HG03354 (cell line): ENCODE measurements at regions not wholly inside any gene's neighbourhood (a gene's known extent, or its start where the extent isn't known, plus 50 kb on each side); places are given as distances from the start of the nearest gene placed in this dataset.

Experiments
- ATAC-seq: cut with Tn5 transposase; IDR thresholded peaks from one replicate; pipeline ENCODE4 v1.9.1; 2021; ENCODE audit warnings: mild to moderate bottlenecking; ENCODE audit not compliant: unreplicated experiment, poor library complexity, severe bottlenecking

DNA sequence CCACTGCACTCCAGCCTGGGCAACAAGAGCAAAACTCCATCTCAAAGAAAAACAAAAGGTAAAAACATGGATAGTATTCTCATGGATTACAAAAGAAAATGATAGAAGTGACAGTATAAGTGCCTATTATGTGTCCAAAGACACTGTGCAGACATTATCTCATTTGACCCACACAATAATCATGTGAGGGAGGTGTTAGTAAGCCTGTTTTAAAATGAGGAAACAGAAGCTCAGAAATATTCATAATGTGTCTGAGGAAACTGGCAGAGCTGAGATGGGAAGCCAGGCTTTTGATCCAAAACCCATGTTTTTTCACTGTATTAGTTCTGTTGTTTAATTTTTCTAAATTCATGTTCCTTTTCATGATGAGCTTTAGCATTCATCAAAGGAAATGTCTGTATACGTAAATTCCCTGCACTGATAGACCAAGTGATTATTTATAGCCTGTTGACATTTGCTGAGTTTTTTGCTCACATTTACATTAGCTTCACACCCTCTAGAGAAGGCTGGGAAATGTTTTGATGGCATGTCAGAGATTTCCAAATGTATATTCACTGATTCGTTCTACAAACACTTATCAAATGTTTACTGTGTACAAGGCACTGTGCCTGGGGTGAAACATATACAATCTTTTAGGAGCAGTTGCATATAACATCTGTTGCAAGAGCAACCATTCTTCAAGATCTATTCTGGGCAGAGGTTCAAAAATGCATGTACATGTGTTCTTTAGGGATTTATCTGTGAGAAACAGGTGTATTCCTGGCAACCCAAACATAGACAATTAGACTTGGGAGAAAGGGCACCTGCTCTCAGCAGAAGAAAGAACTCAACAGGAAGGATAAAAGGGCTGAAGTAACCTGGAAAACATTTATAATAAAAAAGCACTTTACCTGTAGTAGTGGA lies 331.5 kb downstream of the SAMD5 start:
- no peak for ATAC-seq

DNA sequence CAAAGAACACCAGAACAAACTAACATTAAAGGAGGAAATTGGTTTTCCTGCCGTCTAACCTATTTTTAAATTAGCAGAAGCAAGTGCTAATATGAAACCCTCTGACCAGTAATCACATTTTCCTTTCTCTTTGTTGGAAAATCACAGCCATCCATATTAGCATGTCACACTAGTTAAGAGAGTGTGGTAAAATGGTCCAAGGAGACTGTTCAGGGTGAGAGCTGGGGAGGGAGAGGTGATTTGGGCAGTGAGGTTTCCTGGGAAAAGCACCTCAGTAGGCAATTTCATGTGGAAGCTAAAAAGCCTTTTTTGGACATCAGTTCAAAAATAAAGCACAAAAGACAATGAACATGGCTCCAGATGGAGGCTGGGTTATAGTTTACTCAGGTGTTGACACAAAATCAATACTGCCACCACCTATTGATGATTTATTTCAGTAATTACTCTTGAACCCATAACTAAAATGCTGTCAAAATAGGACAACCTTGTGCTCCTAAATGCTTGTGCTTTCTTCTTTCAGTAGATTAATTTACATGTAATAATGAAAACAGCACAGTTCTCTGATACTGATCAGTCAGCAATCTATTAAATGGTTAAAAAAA lies 333.2 kb downstream of the SAMD5 start:
- ATAC-seq: no peak

DNA sequence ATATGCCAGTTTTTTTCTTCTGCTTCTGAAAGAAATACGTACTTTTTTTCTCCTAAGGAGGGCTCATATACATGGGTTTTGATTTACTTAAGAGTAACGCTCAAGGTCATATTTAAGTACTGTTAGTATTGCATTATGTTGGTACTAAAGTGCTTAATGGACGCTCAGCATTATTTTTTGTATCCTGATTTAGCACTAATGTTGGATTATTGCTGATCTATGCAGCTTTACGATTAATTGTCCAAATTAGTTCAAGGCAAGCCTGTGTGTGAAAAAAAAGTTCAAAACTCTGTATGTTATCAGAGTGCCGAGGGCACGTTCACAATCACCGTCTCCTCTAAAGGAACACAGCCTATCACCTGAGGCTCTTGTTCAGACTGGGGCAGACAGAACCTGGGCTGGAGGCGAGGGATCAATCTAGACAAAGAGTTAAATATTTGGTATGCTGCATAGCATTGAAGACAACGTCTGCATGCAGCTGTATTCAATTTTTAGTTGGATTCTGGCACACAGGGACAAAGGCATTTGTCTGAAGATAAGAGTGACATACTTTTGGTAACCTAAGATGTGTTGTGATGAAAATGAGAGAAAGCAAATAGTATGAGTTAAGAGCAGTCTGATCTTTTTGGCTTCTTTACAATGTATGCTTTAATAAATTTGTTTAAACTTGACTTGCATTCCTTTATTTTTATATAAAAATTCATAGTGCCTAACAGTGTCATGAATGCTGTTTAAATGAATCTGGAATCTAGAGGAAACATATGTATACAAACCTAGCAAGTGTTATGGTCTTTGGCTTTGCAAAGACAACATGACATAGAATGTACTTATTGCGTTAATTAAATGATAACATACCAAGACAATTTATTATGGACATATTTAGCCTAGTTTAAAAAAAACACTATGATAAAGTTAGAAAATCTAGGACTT lies 341.2 kb downstream of the SAMD5 start:
- no peak for ATAC-seq

DNA sequence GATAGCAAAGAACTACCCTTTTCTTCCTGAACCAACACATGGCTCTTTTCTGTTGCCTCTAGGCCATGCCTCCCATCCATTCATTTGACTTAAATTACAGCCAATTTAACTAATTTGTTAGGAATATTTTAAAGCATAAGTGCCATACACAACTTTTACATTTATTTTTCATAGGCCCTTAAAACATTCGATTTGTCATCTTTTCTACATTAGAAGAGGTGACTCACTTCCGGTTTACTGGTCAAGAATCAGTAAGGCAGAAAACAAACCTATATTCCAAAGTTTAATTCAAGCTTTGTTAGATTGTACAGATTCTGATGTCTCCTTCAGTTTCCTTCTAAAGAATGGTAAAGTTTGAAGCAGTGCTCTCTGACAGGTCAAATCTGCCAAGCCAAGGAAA lies 344.3 kb downstream of the SAMD5 start:
- ATAC-seq: no peak

DNA sequence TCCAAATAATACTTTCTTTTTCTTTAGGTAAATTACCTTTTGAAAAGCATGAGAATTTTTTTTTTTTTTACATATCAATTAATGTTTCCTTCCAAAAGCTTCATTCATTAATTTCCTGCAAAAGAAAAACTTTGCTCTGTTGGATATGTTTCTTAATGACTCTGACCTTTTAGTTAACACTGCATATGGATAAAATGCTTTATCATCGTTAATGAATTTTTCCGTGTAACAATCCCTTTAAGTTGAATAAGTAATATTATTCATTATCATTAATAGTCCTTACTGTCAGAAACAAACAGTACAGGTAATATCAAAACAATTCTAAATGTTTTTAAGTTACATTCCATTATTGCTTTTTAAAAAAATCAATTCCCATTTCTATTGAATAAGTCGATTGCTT lies 345.1 kb downstream of the SAMD5 start:
- no peak for ATAC-seq

DNA sequence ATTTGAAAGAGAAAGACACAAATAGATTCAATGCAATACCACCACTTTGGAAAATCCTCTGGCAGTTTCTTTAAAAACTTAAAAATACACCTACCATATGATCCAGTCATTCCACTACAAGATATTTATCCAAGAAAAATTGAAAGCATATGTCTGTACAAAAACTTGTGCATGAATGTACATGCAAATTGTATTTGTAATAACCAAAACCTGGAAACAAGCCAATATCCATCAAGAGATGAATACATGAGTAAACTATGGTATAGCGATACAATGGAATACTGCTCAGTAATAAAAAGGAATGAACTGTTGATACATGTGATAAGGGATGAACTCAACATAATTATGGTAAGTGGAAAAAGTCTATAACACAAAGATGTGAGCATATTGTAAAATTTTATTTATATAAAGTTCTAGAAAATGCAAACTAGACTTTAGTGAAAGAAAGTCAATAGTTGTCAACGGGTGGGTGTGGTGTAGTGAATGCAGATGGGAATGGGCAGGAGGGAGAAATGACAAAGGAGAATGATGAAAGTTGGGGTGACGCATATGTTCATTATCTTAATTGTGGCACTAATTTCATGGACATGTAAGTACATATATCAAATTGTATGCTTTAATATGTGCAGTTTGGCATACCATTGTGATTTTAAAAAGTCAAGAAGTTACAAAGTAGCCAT lies 347.5 kb downstream of the SAMD5 start:
- ATAC-seq: no peak

DNA sequence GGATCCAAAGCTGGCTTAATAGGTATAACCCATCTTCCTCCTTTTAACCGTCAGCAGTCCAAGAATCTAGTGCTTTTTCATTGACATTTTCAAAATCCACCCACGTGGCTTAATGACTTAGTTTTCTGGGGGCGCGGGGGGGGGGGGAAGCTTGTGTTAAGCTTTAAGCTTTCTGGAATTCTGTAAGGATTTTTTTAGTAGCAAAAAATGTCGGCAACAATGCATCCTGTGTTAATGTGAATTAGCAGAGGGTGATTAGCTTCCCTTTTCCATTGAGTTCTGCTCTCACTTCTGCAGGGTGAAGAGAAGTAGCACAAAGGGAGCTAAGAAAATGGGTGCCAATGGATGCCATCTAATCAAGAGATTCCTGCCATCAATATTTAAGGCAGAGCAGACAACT lies 348.2 kb downstream of the SAMD5 start:
- no peak for ATAC-seq

DNA sequence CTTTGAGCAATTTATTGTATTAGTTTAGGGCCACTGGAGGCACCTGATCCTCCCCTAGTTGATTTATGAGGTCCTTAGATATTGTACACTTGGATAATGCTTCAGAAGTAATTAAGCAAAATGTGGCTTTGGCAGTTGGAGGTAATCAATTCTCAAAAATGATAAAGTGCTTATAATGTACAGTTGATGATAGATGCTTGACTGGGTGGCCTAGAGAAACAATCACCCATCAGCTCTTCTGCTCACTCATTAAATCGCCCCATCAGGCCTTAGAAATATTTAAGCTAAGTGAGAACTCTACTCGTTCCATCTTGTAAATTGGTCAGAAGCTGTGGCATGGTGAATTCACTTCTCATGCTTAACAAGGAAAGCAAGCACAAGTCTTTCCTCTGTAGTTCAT lies 349.9 kb downstream of the SAMD5 start:
- no peak for ATAC-seq

DNA sequence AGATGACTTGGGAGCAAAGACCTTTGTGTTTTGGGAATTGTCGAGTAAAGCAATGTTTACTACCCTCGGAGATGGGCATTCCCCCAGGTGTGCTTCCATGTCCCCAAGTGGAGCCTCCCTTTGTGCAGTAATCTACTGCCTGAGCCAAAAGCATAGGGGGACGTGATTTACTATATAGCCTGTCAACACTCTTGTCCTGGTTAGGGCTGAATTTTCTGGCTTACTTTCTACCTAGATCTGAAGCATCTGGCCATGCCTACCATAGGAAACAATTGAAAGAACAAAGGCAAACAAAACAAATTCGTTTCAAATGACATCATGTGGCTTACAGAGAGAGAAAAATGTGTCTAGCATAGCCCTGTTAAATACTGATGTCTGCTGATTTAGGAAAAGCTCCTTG lies 350.6 kb downstream of the SAMD5 start:
- no peak for ATAC-seq

DNA sequence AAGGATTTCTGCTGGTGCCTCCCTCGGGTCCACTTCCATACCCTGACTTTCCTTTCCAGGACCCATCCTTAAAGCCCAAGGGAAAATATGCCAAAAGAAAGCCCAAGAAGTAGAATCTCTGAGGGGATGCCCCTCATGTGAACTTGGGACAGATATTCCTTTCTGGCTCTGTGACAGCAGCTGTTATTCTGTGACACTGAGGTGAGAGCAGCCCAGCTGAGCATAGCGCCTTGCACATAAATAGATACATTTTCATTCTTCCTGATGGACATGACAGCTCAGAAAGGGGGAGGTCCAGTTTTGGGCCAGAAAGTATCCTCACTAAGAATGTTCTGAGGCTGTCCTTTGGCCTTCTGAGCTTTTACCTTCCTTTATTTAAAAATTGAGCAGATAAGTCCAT lies 353.2 kb downstream of the SAMD5 start:
- ATAC-seq: no peak

DNA sequence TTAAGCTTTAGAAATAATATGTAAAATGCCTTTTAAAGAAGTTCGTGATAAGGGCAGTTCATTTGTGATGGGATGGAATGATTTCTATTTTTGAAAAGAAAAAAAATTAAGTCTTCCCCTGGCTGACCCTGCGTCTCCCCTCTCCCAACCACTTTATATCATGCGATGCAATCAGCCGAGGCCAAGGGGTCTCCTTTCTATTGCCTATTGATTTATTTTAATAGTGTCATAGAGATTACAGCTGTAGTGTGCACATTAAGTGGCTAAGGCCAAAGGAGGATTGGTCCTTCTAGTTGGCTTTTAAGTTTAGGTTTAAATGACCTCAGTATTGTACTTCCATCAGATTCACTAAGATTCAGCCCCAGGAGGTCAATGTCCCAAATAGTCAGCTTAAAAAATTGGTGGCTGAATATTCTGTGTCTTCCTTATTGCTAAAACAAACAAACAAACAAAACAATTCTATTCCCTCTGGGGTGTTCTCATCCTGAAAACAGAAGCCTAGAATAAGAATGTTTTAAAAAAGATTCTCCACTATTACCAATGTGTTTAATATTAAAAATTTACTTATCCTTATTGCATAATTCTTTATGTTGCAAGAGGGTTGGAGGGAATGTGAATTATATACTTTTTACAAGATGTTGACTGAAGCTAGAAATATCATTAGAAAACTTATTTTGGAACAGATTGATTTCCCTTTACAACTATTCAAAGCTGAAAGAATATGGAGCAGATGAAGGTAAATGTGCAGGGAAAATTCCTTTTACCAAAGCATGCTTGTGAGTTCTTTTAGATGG lies 359.1 kb downstream of the SAMD5 start:
- no peak for ATAC-seq

DNA sequence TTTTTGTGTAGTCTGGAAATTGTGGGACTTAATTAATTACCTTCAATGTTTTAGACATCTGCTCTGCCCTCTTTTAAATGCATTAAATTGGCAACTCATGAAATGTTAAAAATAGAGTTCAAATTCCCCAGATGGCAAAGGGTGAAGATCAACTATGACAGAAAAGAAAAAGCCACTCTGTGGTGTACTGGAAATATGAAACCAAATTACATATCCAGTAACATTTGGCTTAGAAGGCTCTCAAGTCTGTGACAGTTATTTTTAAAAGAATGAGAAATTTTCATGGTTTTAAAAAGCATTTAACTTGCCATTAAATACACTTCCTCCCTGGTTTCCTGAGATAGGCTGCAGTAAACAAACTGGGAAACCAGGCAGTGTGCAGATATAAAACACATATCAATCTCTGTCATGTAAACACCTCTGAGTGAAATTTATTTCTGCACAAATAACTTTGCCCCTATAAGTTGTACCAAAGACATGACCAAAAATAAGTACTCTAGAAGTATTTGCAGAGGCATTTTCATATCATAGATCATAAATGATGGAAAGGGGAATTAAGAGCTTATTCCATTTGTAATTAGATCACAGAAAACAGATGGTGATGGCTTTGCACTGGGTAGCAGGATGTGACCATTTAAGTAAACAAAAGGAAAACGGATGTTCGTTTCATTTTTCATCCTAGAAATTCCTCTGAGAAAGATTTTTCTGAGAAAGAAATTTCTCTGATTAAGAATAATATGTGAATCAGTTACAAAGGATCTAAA lies 360.1 kb downstream of the SAMD5 start:
- no peak for ATAC-seq

DNA sequence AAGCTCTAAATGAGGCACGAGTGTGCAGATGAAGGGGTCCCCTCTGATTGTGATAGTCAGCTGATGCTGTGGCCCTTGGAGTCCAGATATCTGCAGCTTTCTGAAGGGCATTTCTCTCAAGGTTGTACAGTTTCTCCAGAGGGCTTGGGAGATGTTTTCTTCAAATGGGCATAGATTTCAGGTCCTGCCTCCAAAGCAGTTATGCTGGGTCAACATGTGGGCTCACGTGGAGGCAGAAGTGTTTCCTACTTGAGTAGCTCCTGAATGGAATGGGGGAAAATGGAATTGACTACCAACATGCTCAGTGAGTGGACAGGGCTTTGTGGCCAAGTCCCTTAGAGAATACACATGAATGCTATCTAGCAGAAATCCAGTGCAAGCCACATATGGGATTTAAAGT lies 360.7 kb downstream of the SAMD5 start:
- no peak for ATAC-seq

DNA sequence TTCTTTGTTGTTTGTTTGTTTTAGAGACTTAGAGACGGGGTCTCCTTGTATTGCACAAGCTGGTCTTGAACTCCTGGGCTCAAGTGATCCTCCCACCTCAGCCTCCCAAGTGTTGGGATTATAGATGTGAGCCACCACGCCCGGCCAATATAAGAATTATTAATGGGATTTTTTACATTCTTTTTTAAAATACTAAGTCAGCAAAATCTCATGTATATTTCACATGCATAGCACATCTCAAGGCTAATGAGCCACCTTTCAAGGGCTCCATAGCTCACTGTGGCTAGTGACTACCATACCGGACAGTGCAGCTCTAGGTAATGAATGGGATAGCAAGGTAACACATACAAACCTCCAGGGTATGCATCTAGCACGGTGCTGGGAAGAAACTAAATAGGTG lies 361.4 kb downstream of the SAMD5 start:
- ATAC-seq: no peak

DNA sequence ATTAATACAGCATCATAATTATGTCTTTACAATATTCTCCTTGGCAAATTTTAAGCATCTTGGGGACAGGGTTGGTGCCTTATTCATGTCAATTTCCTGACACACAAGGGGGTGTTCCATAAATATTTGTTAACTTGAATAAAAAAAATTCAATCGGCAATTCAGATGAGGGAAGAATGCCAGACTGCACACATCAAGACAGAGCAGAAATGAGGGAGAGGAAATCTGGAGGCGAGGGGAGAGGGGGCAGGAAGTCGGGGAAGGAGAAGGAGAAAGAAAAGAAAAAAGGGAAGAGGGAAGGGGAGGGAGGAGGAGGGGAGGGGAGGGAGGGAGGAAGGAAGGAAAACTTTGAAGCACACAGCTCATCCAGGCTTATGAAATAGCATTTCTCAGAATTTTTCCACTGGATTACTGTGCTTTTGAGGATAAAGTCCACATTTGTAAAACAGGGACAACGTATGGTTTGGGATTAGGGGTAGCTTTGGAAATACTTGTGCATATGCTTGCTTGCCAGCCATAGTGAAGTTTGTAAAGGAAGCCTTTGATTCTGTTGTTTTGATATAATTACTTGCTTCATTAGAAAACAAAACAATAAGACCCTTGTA lies 362.1 kb downstream of the SAMD5 start:
- ATAC-seq: no peak

DNA sequence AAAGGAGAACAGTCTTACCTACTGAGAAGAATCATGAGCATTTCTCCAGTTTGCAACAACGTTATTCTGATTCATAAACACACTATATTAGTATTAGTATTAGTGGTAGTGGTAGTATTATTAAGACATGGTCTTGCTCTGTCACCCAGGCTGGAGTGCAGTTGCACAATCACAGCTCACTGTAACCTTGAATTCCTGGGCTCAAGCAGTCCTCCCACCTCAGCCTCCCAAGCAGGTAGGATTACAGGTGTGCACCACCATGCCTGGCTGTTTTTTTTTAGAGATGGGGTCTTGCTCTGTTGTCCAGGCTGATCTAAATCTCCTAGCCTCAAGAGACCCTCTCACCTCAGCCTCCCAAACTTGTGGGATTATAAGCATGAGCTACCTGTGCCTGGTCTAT lies 363.5 kb downstream of the SAMD5 start:
- no peak for ATAC-seq

DNA sequence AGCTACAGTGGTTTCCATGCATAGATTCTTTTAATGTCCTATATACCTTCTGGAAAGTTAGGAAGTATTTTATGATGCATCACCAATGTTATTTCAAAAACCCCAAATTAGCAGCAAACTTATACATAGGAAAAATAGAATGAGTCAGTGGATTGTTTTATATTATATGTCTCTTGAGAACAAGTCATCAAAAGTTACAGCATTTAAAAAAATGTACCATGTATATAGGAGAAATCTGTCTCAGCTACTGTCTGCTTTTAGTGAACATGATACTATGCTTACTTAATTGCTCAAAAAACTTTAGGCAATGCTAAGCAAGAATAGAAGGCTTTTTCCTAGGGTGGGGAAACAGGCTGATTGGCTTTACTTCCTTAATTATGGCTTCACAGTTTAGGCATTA lies 365.3 kb downstream of the SAMD5 start:
- no peak for ATAC-seq

DNA sequence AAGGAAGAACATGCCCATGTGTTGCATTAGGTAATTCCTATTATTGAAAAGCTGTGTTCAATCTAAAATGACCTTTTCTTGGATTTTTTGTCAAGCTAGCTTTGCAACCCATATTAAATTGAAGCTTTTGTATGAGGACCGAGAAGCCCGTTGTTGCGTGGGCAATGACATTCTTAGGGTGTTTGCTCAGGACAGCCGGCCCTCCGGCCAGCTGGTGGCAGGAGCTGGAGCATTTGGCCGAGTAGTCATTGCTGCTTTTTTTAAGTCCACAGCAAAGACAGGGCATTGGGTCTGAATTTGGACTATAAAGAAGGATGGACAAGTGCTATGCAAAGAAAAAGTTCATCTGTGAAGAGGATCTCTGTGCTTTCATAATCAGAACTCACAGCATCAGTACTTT lies 365.8 kb downstream of the SAMD5 start:
- no peak for ATAC-seq
